Hippocampal formation (tissue), 2 donors: ENCODE measurements at regions not wholly inside any gene's neighbourhood (a gene's known extent, or its start where the extent isn't known, plus 50 kb on each side); places are given as distances from the start of the nearest gene placed in this dataset.

Source experiments
- DNase-seq, 2 donors: peaks; one replicate each; lab custom pipeline; 2025; lab: John Stamatoyannopoulos, UW

- no peak for DNase-seq
These were observed 326.6 kb upstream of the KLF6 start for GRCh38 chr10:4111643-4112042.

- no peak for DNase-seq
These were observed 324.5 kb upstream of the KLF6 start for GRCh38 chr10:4109469-4109868.

DNA sequence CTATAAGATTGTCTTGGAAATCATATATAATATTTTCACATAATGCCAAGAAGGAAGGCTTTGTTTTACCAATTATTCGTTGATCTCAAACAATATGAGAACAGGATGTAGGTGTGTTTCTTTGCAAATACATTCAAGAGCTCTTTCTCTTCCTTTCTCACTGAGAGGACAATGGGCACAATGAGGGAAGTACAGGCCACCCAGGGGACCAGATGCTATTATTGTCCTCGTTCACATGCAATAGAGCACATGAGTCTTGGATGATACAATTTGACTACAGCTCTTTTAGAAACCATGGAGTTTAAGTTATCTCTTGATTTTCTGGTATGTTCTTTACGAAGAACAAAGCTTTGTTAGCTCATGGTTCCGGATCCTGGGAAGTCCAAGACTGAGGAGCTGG lies 323.7 kb upstream of the KLF6 start:
- DNase-seq, result no peak

GRCh38 chr10:4107285-4107851 lies 322.4 kb upstream of the KLF6 start:
- DNase-seq, result no peak

DNA sequence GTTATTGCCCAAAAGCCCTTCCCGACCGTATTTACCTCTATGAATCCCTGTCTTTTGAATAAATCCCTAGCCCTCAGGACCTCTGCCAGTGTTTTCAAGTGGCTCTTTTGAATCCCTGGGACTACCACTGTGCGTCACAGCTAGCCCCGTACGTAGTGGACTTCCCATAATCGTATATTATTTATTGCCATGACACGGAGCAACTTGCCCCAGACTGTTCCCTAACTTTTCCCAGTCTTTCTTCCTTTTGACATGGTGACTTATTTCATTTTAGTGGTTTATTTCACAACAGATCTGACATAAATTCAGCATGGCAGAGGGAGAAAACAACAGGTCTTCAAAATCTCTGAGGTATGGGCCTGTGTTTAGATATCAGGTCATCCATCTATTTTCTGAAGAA lies 318.6 kb upstream of the KLF6 start:
- DNase-seq, result no peak

DNA sequence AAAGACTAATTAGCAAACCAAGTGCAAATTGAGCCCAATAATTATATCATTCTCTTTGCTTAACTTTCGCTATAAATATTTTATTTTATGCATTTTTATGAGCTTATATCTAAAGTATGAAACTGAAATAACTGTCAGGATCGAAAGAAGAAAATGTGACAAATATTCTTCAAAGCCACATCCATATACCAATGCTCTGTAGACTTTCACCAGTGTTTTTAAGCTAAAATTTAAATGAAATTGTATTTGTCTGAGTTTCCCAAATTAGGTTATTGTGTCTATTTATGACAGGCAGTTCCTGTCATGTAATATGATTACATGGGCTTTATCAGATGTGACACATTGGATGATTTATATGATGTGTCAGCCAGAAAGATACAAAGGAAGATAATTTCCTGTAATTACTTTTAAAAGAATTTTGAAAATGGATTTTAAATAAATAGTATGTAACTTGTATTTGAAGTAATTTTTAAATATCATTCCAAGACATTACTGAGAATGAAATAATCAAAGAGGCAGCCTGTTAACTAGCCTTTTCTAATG lies 317.9 kb upstream of the KLF6 start:
- no peak for DNase-seq

- no peak for DNase-seq
These were observed 317.1 kb upstream of the KLF6 start for GRCh38 chr10:4101918-4102654.

- DNase-seq, result no peak
These were observed 315.4 kb upstream of the KLF6 start for GRCh38 chr10:4100380-4100779.

- DNase-seq, result no peak
These were observed 314.2 kb upstream of the KLF6 start for GRCh38 chr10:4099202-4099601.

DNA sequence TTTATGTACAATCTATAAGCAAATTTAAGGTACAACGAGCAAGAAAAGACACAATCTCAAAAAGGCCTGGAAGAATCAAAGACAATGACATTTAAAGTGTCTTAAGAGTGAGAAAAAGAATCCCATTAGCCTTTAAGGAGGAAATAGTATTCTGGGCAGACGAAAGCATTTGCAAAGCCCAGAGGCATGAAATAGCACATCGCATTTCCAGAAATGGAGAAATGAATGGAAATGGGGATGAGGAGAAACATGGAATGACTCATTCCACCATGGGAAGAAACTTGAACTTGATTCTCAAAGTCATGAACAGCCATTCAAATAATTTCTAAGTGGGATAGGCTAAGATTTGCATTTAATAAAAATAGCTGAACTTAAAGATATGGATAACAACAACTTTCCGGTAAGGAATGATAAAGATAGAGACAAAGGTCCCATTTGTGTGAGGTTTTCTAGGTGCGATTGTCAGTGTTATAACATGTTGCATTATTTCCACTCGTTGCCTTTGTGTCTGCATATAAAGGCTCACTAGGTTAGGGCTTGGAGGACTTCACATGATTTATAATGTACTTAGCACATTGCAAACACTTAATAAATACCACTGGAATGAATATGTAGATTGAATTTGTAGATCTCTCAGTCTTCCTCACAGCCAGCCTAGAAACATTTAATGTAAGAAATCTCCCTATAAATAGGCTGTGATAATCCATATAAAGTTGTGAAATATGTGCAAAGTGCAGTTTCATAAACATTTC lies 310.3 kb upstream of the KLF6 start:
- no peak for DNase-seq

- DNase-seq, result no peak
These were observed 309.7 kb upstream of the KLF6 start for GRCh38 chr10:4094751-4095150.

GRCh38 chr10:4093438-4093837 lies 308.4 kb upstream of the KLF6 start:
- DNase-seq, result no peak

DNA sequence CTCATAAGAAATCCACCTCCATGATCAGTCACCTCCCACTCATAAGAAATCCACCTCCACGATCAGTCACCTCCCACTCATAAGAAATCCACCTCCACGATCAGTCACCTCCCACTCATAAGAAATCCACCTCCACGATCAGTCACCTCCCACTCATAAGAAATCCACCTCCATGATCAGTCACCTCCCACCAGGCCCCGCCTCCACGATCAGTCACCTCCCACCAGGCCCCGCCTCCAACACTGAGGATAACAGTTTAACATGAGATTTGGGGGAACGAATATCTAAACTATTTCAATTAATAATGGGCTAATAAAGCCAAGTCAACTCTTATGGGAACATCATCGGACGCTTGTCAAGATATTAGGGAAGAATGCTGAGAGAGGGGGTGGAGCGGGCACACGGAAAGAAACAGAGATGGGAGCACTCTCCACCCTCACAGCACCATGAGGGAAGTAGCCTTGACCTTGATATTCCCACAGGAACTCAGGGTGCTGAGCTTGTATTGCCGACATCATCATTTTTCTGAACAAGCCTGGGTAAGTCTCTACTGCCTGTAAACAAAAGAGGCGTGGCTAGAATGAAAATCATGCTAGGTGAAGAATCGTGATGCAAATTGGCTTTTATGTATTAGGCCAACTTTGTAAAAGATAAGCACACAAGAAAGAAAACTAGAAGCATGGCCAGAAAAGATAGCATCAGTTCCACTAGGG lies 303.5 kb upstream of the KLF6 start:
- no peak for DNase-seq

- no peak for DNase-seq
These were observed 301.3 kb upstream of the KLF6 start for GRCh38 chr10:4086131-4086898.

- no peak for DNase-seq
These were observed 298.5 kb upstream of the KLF6 start for GRCh38 chr10:4083509-4084003.

DNA sequence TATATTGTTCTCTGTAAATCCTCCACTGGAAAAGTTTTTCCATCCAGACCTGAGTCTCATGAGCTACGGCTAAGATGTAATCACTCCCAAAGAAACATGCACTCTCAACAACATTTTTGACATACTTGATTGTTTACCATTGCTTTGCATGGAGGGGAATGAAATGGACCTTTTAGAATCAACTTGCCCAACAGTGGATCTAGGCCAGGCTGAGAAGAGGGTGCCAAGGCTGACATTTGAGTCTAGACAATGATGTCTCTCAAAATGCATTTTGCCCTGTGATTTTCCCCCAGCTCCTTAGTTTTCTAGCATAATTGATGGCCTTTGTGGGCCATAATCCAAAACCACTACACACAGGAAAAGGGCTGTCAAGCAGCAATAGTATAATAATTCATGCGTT lies 297.9 kb upstream of the KLF6 start:
- no peak for DNase-seq

GRCh38 chr10:4081685-4082111 lies 296.7 kb upstream of the KLF6 start:
- DNase-seq, result no peak

DNA sequence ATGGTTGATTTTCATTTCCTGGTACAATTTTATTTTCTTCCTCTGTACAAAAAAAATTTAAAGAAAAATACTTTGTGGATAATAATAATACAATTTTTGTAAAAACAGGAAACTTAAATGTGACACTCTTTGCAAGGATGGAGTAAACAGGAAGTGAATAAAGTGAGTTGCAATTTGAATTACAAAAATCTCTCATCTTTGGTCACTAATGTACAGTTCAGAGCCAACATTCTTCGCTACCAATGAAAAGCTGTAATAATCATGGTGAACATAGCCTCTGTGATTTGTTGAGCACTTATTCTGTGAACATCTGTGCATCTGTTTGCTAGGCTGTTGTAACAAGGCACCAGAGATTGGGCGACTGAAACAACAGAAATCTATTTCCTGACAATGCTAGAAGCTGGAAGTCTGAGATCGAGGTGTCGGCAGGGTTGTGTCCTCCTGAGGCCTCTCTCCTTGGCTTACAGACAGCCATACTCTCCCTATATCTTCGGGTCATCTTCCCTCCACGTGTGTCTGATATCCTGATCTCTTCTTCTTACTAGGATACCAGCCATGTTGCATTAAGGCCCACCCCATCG lies 295.3 kb upstream of the KLF6 start:
- DNase-seq, result no peak

GRCh38 chr10:4079803-4080202 lies 294.8 kb upstream of the KLF6 start:
- DNase-seq, result no peak

GRCh38 chr10:4077804-4078203 lies 292.8 kb upstream of the KLF6 start:
- no peak for DNase-seq

DNA sequence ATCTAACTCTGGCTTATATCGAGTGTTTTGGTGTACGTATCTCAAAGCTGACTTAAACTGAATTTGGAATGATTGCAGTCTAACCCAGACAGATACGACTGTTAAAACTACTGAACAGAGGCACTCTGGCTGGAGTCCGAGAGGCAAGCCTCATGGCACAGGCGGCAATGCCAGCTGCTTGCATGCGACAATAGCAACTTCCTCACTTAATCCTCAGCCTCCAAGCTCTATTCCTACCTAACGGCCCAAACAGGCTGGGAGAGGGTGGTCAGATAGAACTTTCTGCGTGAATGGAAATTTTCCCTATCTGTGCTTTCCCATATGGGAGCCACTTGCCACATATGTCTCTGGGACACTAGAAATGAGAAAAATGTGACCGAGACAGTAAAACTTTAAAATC lies 292.0 kb upstream of the KLF6 start:
- no peak for DNase-seq
